ENCODE measurements at regions not wholly inside any gene's neighbourhood (a gene's known extent, or its start where the extent isn't known, plus 50 kb on each side); places are given as distances from the start of the nearest gene placed in this dataset.
"Not testable (repeated sequence)": the region's sequence is repeated elsewhere in the genome, so short reads cannot be mapped to it uniquely, and the experiment has no call there.

GRCh38 chr3:8020047-8020841, 481.4 kb upstream of the LMCD1 start:
- DNase-seq: no peak

DNA sequence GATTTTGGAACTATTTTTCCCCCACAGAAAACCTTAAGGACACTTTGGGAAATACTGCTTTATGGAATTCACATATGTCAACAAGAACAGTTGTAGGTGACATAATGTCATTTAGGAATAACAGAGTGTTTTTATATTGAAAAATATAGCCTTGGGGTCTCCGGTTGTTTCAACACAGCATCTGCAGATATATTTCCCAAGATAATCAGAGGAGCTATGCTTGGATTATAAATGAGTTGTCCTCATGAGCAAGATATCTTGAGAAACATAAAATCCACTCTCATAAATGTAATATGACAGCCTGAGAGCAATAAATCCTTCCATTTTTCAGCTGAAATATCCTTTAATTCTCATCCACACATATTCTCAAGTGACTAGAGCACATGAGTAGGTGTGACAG, 473.7 kb upstream of the LMCD1 start:
- DNase-seq: no peak

GRCh38 chr3:8050283-8050682, 451.3 kb upstream of the LMCD1 start:
- DNase-seq: no peak

GRCh38 chr3:8052659-8053058, 449.0 kb upstream of the LMCD1 start:
- no peak for DNase-seq

DNA sequence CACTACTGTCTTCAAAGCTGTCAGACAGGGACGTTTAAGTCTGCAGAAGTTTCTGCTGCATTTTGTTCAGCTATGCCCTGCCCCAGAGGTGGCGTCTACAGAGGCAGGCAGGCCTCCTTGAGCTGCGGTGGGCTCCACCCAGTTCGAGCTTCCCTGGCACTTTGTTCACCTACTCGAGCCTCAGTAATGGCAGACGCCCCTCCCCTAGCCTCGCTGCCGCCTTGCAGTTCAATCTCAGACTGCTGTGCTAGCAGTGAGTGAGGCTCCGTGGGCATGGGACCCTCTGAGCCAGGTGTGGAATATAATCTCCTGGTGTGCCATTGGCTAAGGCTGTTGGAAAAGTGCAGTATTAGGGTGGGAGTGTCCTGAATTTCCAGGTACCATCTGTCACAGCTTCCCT, 433.5 kb upstream of the LMCD1 start:
- not testable (repeated sequence) for DNase-seq

DNA sequence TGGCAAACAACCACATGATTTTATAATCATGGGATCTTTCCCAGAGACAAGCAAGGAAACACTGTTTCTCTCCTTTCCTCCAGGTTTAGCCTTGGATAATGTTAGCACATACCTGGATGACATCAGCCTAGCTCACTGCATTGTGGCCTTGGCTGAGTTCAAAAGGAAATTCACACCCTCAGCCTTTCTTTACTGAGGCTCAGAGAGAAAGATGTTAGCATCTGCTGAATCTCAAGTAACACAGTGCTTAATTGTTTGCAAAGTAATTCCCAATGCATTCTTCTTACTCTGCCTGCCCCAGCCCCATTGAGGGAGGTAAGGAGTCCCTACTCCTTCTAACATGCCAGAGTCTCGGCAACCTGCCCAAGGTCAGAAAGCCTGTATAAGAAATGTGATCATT, 432.2 kb upstream of the LMCD1 start:
- no peak for DNase-seq

GRCh38 chr3:8070011-8070410, 431.6 kb upstream of the LMCD1 start:
- no peak for DNase-seq

GRCh38 chr3:8074740-8075139, 426.9 kb upstream of the LMCD1 start:
- DNase-seq: not testable (repeated sequence)

DNA sequence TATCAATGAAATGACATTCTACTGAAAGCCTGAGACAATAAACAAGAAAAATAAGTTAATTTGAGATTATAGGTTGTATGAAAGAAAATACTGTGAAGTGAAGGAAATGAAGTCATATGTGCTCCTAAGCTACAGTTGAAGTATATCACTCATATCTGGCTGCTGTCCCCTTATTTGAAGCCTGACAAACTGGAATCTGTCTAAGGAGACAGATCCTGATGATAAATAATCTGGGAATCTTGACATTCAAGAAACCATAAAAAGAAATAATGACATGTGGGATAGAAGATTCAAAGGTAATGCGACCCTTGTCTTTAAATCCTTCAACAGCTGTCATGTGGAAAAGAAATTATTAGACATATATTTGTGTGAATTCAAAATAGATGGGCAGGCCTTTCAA, 424.5 kb upstream of the LMCD1 start:
- DNase-seq: no peak

- DNase-seq: no peak
Measured at GRCh38 chr3:8080464-8080863, 421.2 kb upstream of the LMCD1 start.

DNA sequence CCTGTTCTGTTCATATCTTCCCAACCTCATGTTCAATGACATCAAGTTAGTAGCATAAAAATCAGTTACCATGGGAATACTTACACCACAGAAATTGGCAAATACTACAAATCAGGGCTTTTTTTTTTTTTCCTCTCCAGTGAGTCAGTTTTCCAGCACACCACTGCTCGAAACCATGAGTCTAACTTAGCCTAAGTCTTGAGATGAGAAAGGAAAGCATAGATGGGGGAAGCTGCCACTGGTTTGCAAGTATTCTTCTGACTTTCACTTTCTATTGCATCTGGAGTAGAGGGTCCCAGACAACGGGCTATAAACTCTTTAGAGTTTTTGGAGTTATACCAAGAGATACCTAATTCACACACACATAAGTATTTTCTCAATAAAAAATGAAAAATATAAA, 416.1 kb upstream of the LMCD1 start:
- DNase-seq: no peak

DNA sequence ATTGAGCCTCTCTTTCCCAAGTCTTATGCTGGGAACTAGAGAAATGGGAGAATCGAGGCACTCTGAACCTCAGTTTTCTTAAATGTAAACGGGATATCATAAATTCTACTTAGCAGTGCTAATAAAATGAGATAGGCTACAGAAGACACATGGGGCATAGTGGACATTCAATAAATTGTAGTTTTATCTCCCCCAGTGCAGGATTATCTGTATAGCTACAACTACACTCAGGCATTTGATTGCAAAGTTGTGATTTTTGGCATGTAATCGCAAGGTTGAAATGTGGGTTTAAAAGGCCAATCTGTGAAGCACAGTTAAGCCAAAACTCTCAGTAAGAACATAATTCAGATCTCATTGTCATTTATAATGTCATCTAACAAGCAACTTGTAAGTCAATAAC, 413.7 kb upstream of the LMCD1 start:
- no peak for DNase-seq

GRCh38 chr3:8094415-8094814, 407.2 kb upstream of the LMCD1 start:
- DNase-seq: no peak

- no peak for DNase-seq
Measured at GRCh38 chr3:8095724-8096123, 405.9 kb upstream of the LMCD1 start.

DNA sequence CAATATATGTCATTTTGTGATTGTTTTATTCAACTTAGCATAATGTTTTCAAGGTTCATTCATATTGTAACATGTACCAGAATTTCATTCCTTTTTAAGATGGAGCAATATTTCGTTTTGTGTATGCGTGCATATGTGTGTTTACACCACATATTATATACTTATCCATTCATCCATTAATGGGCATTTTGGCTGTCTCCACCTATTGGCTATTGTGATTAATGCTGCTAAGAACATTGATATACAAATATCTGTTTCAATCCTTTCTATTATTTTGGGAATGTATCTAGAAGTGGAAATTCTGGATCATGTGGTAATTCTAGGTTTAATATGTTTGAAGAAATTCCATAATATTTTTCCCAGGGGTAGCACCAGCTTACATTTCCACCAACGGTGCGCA, 403.9 kb upstream of the LMCD1 start:
- DNase-seq: no peak

- DNase-seq: no peak
Measured at GRCh38 chr3:8103954-8104353, 397.7 kb upstream of the LMCD1 start.

DNA sequence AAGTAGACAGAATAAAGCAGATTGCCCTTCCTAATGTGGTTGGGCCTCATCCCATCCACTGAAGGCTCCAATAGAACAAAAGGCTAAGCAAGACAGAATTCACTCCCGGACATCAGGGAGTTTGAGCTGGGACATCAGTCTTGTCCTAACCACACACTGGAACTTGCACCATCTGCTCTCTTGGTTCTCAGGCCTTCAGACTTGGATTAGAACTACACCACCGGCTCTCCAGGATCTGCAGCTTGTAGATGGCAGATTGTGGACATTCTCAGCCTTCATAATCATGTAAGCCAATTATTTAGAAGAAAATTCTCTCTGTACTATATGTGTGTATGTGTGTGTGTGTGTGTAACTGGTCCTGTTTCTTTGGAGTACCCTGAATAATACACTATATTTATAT, 394.7 kb upstream of the LMCD1 start:
- DNase-seq: no peak

GRCh38 chr3:8110966-8111798, 390.4 kb upstream of the LMCD1 start:
- DNase-seq: peak; percentile 1

DNA sequence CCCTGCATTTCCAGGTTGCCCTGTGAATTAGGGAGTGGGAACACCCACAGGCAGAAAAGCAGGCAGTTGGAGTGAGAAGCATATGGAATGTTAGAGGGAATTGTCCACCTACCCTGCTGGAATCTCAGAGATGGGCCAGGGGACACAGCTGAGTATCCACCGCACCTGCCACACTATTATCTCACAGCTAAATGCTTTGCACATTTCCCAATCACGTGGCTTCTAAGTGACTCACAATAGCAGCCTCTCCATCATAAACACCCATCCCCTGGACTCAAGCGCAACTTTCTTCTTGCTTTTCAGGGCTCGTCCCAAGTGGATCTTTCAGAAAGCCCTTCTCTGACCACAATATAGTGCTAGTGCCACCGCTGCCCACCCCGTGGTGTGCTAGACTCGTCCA, 389.0 kb upstream of the LMCD1 start:
- no peak for DNase-seq

- no peak for DNase-seq
Measured at GRCh38 chr3:8113626-8114025, 388.0 kb upstream of the LMCD1 start.

- DNase-seq: no peak
Measured at GRCh38 chr3:8128686-8129085, 372.9 kb upstream of the LMCD1 start.

DNA sequence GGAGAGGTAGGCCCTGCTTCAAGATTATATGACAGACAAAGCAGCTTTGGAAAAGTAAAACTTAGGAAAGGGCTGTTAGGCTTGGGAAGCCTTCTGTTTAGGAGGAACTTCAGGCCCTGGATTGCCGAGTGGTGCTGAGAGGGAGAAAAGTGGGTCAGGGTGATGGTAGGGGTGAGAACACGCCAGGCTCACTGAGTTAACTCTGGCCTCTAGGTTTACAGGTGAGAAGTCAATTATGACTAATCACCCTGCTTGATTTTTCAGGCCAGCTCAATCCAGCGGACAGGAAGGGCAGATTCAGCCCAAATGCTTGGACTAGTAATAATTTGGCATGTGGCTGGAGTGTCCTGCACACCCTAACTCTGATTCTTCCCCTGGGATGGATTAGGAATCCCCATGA, 365.1 kb upstream of the LMCD1 start:
- no peak for DNase-seq

DNA sequence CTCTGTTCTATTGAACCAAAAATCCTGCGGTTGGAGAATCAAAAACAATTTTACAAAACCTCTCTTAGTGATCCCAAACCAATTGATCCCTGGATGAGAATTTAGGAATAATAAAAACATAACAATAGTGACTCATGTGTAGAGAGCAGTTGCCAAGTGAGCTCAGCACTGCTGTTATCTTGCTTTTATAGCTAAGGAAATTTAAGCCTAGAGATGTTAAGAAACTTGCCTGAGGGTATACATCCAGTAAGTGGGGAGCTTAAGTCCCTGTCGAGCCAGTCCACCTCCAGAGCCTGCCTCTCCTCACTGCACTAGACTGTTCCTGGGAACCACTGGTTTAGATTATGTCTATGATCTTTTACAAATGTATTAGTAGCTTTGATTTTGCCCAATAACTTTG, 358.4 kb upstream of the LMCD1 start:
- DNase-seq: no peak

DNA sequence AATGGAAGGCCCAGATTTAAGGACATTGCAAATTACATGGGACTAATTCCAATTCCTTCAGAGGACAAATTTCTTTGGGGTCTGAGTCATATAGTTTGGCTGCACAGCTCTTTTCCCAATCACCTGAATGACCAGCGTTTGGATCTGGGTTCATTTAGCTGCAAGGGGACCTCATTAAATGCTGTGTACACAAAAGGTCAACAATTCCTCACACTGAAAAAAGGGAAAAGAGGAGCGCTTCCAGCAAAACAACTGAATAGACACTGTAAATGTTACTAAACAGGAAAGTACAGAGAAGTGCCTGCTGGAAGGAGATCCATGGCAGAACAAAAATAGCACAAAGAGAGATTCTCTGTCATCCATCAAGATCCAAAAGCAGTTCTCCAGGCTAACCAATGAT, 356.0 kb upstream of the LMCD1 start:
- no peak for DNase-seq

DNA sequence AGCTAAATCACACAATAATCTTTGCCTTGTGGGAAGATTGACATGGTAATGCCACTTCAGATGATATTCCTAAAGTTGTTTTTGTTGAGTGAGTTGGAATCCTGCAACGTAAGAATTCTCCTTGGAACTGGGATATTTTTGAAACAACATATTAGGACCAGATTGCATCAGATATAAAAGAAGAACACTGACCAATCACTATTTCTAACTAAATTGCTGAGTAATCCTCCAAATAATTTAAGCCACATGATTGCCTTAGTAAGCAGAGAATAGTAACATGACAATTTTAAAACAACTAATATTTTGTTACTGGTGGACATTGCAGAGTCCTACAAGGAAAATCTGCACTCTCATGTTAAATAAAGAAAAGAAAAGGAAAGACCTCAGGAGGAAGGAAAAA, 353.9 kb upstream of the LMCD1 start:
- no peak for DNase-seq
